K562 (cell line): ENCODE measurements at regions not wholly inside any gene's neighbourhood (a gene's known extent, or its start where the extent isn't known, plus 50 kb on each side); places are given as distances from the start of the nearest gene placed in this dataset.

ENCODE experiments used
- ATAC-seq: fragments of 200-7000 bp; cut with Tn5 transposase; 3 replicates; pipeline ENCODE4 v1.9.1; 2020; ENCODE audit warnings: moderate library complexity
- BruUV-seq: library from RNA; stranded (reverse); fragments of 400-500 nt; replicated peaks from 2 replicates; lab custom pipeline; 2021; lab: Mats Ljungman, UMichigan
- CTCF ChIA-PET: fragments of 300-600 bp; formaldehyde crosslinking; extraction: SDS; loops from one replicate; lab custom pipeline; 2021; ENCODE audit warnings: low intra/inter-chr PET ratio; lab: Yijun Ruan, JAX
- POLR2A ChIA-PET: fragments of 300-600, 350-650 bp; sonication (Branson Sonifier 250); formaldehyde crosslinking; extraction: SDS; loops from one replicate; lab custom pipeline; 2021; ENCODE audit warnings: antibody characterized with exemption, inconsistent platforms; lab: Yijun Ruan, JAX
- DNase-seq, 4 experiments: peaks; one replicate each; pipeline versions ENCODE4 v3.0.0 to v3.0.0-alpha.2; 2011 to 2018; ENCODE audit warnings: low spot score in 3 of 4, mixed read lengths in 3 of 4; ENCODE audit errors: extremely low read depth in 1 of 4
- FAIRE-seq: peaks from 2 replicates; lab custom pipeline; 2011; peaks lifted over from hg19 to GRCh38; lab: Jason Lieb, UNC
- H2AFZ ChIP-seq: 2 replicates; pipeline ENCODE4 v1.6.0; 2011; ENCODE audit warnings: low read depth, low read length, control low read depth, inconsistent platforms
- H3K27ac ChIP-seq: fragments of 200-600 bp; 3 replicates; pipeline ENCODE4 v1.8.0; 2011; ENCODE audit warnings: low read depth, mild to moderate bottlenecking, control low read depth, inconsistent platforms, low read length, moderate library complexity, mixed read lengths; ENCODE audit errors: extremely low read depth
- H3K27me3 ChIP-seq, 2 experiments: fragments of 300-600 bp in 1 of 2; 2 replicates in 1 of 2; 3 replicates in 1 of 2; pipeline versions ENCODE4 v1.6.0 to v1.8.0; 2011; ENCODE audit warnings: inconsistent platforms in 2 of 2, low read length in 2 of 2, mild to moderate bottlenecking in 1 of 2, mixed read lengths in 1 of 2, moderate library complexity in 1 of 2; ENCODE audit not compliant: control insufficient read depth in 2 of 2, insufficient read depth in 2 of 2
- H3K36me3 ChIP-seq: fragments of 300-600 bp; 3 replicates; pipeline ENCODE4 v1.8.0; 2011; ENCODE audit warnings: mild to moderate bottlenecking, low read length, inconsistent platforms; ENCODE audit not compliant: control insufficient read depth, insufficient read depth
- H3K4me1 ChIP-seq, 2 experiments: fragments of 200-600 bp in 1 of 2; replicated peaks in 1 of 2; 2 replicates in 1 of 2; 3 replicates in 1 of 2; pipeline versions ENCODE4 v1.5.1 to v1.8.0; 2011; ENCODE audit warnings: inconsistent platforms in 2 of 2, low read length in 2 of 2, mild to moderate bottlenecking in 1 of 2, mixed read lengths in 1 of 2, moderate library complexity in 1 of 2; ENCODE audit not compliant: control insufficient read depth in 2 of 2, insufficient read depth in 2 of 2
- H3K4me2 ChIP-seq: 2 replicates; pipeline ENCODE4 v1.6.1; 2011; ENCODE audit warnings: low read length, control low read depth, inconsistent platforms, mixed read lengths; ENCODE audit not compliant: insufficient read depth
- H3K4me3 ChIP-seq: fragments of 200-600 bp; sonication (generic), shearing (Covaris generic); 2 replicates; pipeline ENCODE4 v1.5.1; 2016; ENCODE audit warnings: control low read depth, inconsistent platforms
- H3K79me2 ChIP-seq: fragments of 200-600 bp; 3 replicates; pipeline ENCODE4 v1.8.0; 2011; ENCODE audit warnings: low read length, inconsistent platforms; ENCODE audit not compliant: control insufficient read depth, insufficient read depth
- H3K9ac ChIP-seq, 2 experiments: 2 replicates each; pipeline versions ENCODE4 v1.6.0 to v1.6.1; 2011; ENCODE audit warnings: low read depth in 2 of 2, low read length in 2 of 2, control low read depth in 1 of 2, inconsistent platforms in 1 of 2, mild to moderate bottlenecking in 1 of 2, mixed read lengths in 1 of 2; ENCODE audit not compliant: insufficient read depth in 1 of 2
- H3K9me1 ChIP-seq: one replicate; pipeline ENCODE4 v1.6.0; 2011; ENCODE audit warnings: inconsistent platforms, mild to moderate bottlenecking, low read length, moderate library complexity; ENCODE audit not compliant: control insufficient read depth, insufficient read depth
- H3K9me3 ChIP-seq: replicated peaks from 2 replicates; pipeline ENCODE4 v1.5.1; 2011; ENCODE audit warnings: low read depth, low read length, inconsistent platforms; ENCODE audit not compliant: control insufficient read depth, insufficient read depth
- H4K20me1 ChIP-seq: replicated peaks from 2 replicates; pipeline ENCODE4 v1.6.1; 2011; ENCODE audit warnings: low read length, inconsistent platforms, mixed read lengths; ENCODE audit not compliant: control insufficient read depth, insufficient read depth
- BRF1 ChIP-seq: IDR thresholded peaks from 3 replicates; pipeline ENCODE4 v1.6.1; 2011; ENCODE audit warnings: borderline replicate concordance, mild to moderate bottlenecking; ENCODE audit not compliant: insufficient read length; ENCODE audit errors: extremely low read depth
- PHF8 ChIP-seq: fragments of 200-600 bp; sonication (generic); IDR thresholded peaks from 2 replicates; pipeline ENCODE4 v1.6.1; 2012; ENCODE audit warnings: mixed run types, mild to moderate bottlenecking, inconsistent platforms, low read length, moderate library complexity, borderline replicate concordance
- PRDM10 ChIP-seq: fragments of 450-650 bp; IDR thresholded peaks from 2 replicates; pipeline ENCODE4 v1.6.1; 2018; ENCODE audit not compliant: partially characterized antibody
- SP1 ChIP-seq: sonication (generic); formaldehyde crosslinking; IDR thresholded peaks from 2 replicates; pipeline ENCODE4 v1.8.1; 2022; ENCODE audit warnings: mild to moderate bottlenecking, missing genetic modification reagents
- TBP ChIP-seq: optimal IDR thresholded peaks from 2 replicates; pipeline ENCODE3; 2011; ENCODE audit warnings: low read depth, low read length, improper control_type of control experiment
- ZSCAN29 ChIP-seq: fragments of 450-650 bp; IDR thresholded peaks from 2 replicates; pipeline ENCODE4 v1.6.1; 2017
- in situ Hi-C: fragments of 300-500 bp; cut with MboI; formaldehyde crosslinking; loops from 4 replicates; pipeline ENCODE4 v1.15.0; 2018; ENCODE audit warnings: inconsistent platforms, mixed read lengths
- intact Hi-C: fragments of 100-400 bp; cut with micrococcal nuclease; formaldehyde crosslinking; loops from 2 replicates; pipeline ENCODE4 v1.14.2; 2022

GRCh38 chr9:36517131-36517530, 55.6 kb upstream of the MELK start:
- no TSS peak for BruUV-seq
- DNase-seq (no peak), FAIRE-seq (no peak), ATAC-seq (no peak)
- TF ChIP-seq ZSCAN29 (no peak), BRF1 (no peak), PRDM10 (no peak), PHF8 (no peak), TBP (no peak), SP1 (no peak)
- ChIA-PET POLR2A (interaction anchor here (0.9 kb wide), 1 partner anchor 37 kb away, joined by 3 read pairs; no protein-coding TSS in a partner anchor), CTCF (no interaction called here)
- no peak overlapping the region for H2AFZ ChIP-seq
- no peaks in the 10 kb centered on the region for H3K9me1 ChIP-seq
- H3K79me2 ChIP-seq: no peaks in the 10 kb centered on the region
- H3K4me3 ChIP-seq: no peak overlapping the region
- H3K4me2 ChIP-seq: no peak overlapping the region
- no peaks in the 10 kb centered on the region for H3K36me3 ChIP-seq
- H3K27ac ChIP-seq: no peak overlapping the region
- intact Hi-C loops: no loop called here
- in situ Hi-C loops: no loop called here
- no peaks in the 10 kb centered on the region for H3K9me3 ChIP-seq
- no peak overlapping the region for H3K9ac ChIP-seq
- H3K4me1 ChIP-seq: no peaks in the 10 kb centered on the region; a peak in 2 of 5 replicates
- no peaks in the 10 kb centered on the region for H4K20me1 ChIP-seq
- H3K27me3 ChIP-seq: 0 out of 5 replicates have a peak, but pooled peaks cover 0 to 2% of the 10 kb centered on the region in 2 experiments
